Neural progenitor cell (in vitro differentiated cells): ENCODE measurements at regions not wholly inside any gene's neighbourhood (a gene's known extent, or its start where the extent isn't known, plus 50 kb on each side); places are given as distances from the start of the nearest gene placed in this dataset.

Source experiments
- DNase-seq: peaks from one replicate; pipeline ENCODE4 v3.0.0-alpha.2; 2016; ENCODE audit warnings: low spot score
- H2AFZ ChIP-seq: fragments of 200-600 bp; sonication (generic); replicated peaks from 2 replicates; pipeline ENCODE4 v1.6.1; 2016; ENCODE audit warnings: antibody characterized with exemption
- H3F3A ChIP-seq: fragments of 200-600 bp; sonication (generic); 2 replicates; pipeline ENCODE4 v1.6.1; 2016; ENCODE audit warnings: antibody characterized with exemption, low read depth
- H3K27ac ChIP-seq: fragments of 200-600 bp; sonication (generic); 2 replicates; pipeline ENCODE4 v1.5.1; 2016; ENCODE audit warnings: mild to moderate bottlenecking
- H3K27me3 ChIP-seq: fragments of 200-600 bp; sonication (generic); 2 replicates; pipeline ENCODE4 v1.6.1; 2016; ENCODE audit warnings: mild to moderate bottlenecking, moderate library complexity
- H3K36me3 ChIP-seq: fragments of 200-600 bp; sonication (generic); 2 replicates; pipeline ENCODE4 v1.5.1; 2016
- H3K4me1 ChIP-seq: fragments of 200-600 bp; sonication (generic); 2 replicates; pipeline ENCODE4 v1.6.1; 2016; ENCODE audit warnings: mixed run types
- H3K4me2 ChIP-seq: fragments of 200-600 bp; sonication (generic); 2 replicates; pipeline ENCODE4 v1.6.1; 2016
- H3K4me3 ChIP-seq: fragments of 200-600 bp; sonication (generic); 2 replicates; pipeline ENCODE4 v1.5.1; 2016
- H3K79me2 ChIP-seq: fragments of 200-600 bp; sonication (generic); 2 replicates; pipeline ENCODE4 v1.6.1; 2016; ENCODE audit warnings: low read depth
- H3K9ac ChIP-seq: fragments of 200-600 bp; sonication (generic); 2 replicates; pipeline ENCODE4 v1.6.1; 2016
- H3K9me3 ChIP-seq: fragments of 200-600 bp; sonication (generic); 2 replicates; pipeline ENCODE4 v1.5.1; 2016; ENCODE audit warnings: low read depth
- H4K20me1 ChIP-seq: fragments of 200-600 bp; sonication (generic); 2 replicates; pipeline ENCODE4 v1.6.1; 2016; ENCODE audit warnings: low read depth
- H3K27ac Mint-ChIP-seq: 3 replicates; pipeline ENCODE4 v1.8.0; 2021; ENCODE audit warnings: mixed read lengths
- H3K27me3 Mint-ChIP-seq: 2 replicates; pipeline ENCODE4 v1.8.0; 2022; ENCODE audit warnings: low read depth, mild to moderate bottlenecking, inconsistent platforms, moderate library complexity, mixed read lengths; ENCODE audit not compliant: insufficient read depth
- H3K36me3 Mint-ChIP-seq: 3 replicates; pipeline ENCODE4 v1.8.0; 2021; ENCODE audit warnings: mixed read lengths
- H3K4me1 Mint-ChIP-seq: 3 replicates; pipeline ENCODE4 v1.8.0; 2021; ENCODE audit warnings: mixed read lengths
- H3K4me3 Mint-ChIP-seq: 3 replicates; pipeline ENCODE4 v1.8.0; 2021; ENCODE audit warnings: mild to moderate bottlenecking, moderate library complexity, mixed read lengths
- H3K9me3 Mint-ChIP-seq: 3 replicates; pipeline ENCODE4 v1.8.0; 2020; ENCODE audit warnings: mixed read lengths
- CTCF ChIP-seq: fragments of 200-600 bp; sonication (generic); IDR thresholded peaks from 2 replicates; pipeline ENCODE4 v1.5.1; 2017; ENCODE audit warnings: antibody characterized with exemption, mild to moderate bottlenecking
- EZH2 ChIP-seq: fragments of 200-600 bp; sonication (generic); IDR thresholded peaks from 2 replicates; pipeline ENCODE4 v1.6.1; 2017; ENCODE audit warnings: antibody characterized with exemption, mild to moderate bottlenecking, moderate library complexity
- EZH2phosphoT487 ChIP-seq: fragments of 200-600 bp; sonication (generic); IDR thresholded peaks from 2 replicates; pipeline ENCODE4 v1.6.1; 2017; ENCODE audit warnings: antibody characterized with exemption

GRCh38 chr6:150651808-150652470 is 52.3 kb downstream of the PLEKHG1 start:
- no peaks in the 10 kb centered on the region for H3K9me3 Mint-ChIP-seq
- Histone ChIP-seq H3K4me3 (no peak overlapping the region), H3K4me1 (peaks cover 13% of the 10 kb centered on the region), H3K9me3 (no peaks in the 10 kb centered on the region), H3K79me2 (no peaks in the 10 kb centered on the region), H3F3A (no peaks in the 10 kb centered on the region), H2AFZ (no peak overlapping the region), H3K9ac (no peak overlapping the region), H3K27ac (no peak overlapping the region), H3K27me3 (no peaks in the 10 kb centered on the region), H3K36me3 (no peaks in the 10 kb centered on the region), H4K20me1 (no peaks in the 10 kb centered on the region), H3K4me2 (no peak overlapping the region)
- H3K27me3 Mint-ChIP-seq: no peaks in the 10 kb centered on the region
- peaks cover 8% of the 10 kb centered on the region for H3K4me1 Mint-ChIP-seq
- peaks cover 14% of the 10 kb centered on the region for H3K36me3 Mint-ChIP-seq
- no peak overlapping the region for H3K27ac Mint-ChIP-seq
- H3K4me3 Mint-ChIP-seq: no peak overlapping the region
- TF ChIP-seq EZH2phosphoT487: no peak
- no peak for TF ChIP-seq EZH2
- TF ChIP-seq CTCF: no peak
- no peak for DNase-seq

- no peak overlapping the region for H3K27ac ChIP-seq
- H3K4me3 Mint-ChIP-seq: no peak overlapping the region
These were observed 53.3 kb downstream of the PLEKHG1 start for GRCh38 chr6:150652848-150653613.

GRCh38 chr6:150654608-150655007 is 54.9 kb downstream of the PLEKHG1 start:
- Histone ChIP-seq H3K79me2 (no peaks in the 10 kb centered on the region), H3K27ac (no peak overlapping the region), H3K9me3 (no peaks in the 10 kb centered on the region), H3K9ac (no peak overlapping the region), H3K4me2 (no peak overlapping the region), H3K36me3 (no peaks in the 10 kb centered on the region), H3K4me3 (no peak overlapping the region), H3F3A (no peaks in the 10 kb centered on the region), H3K27me3 (no peaks in the 10 kb centered on the region), H2AFZ (no peak overlapping the region), H3K4me1 (peaks cover 13% of the 10 kb centered on the region), H4K20me1 (no peaks in the 10 kb centered on the region)
- Mint-ChIP-seq H3K4me1 (peaks cover 21% of the 10 kb centered on the region), H3K9me3 (no peaks in the 10 kb centered on the region), H3K27me3 (no peaks in the 10 kb centered on the region), H3K4me3 (no peak overlapping the region), H3K36me3 (peaks cover 15% of the 10 kb centered on the region), H3K27ac (peak overlapping the region; percentile 53)
- TF ChIP-seq CTCF (no peak), EZH2 (no peak), EZH2phosphoT487 (no peak)
- no peak for DNase-seq

More at GRCh38 chr6:150652848-150653613, 53.3 kb downstream of the PLEKHG1 start:
- no peaks in the 10 kb centered on the region for H3K79me2 ChIP-seq
- Mint-ChIP-seq H3K27ac (no peak overlapping the region), H3K36me3 (peaks cover 15% of the 10 kb centered on the region), H3K4me1 (peaks cover 11% of the 10 kb centered on the region), H3K9me3 (no peaks in the 10 kb centered on the region), H3K27me3 (no peaks in the 10 kb centered on the region)
- H4K20me1 ChIP-seq: no peaks in the 10 kb centered on the region
- H3K9ac ChIP-seq: no peak overlapping the region
- H3K4me2 ChIP-seq: no peak overlapping the region
- H3F3A ChIP-seq: no peaks in the 10 kb centered on the region
- H3K36me3 ChIP-seq: no peaks in the 10 kb centered on the region
- TF ChIP-seq CTCF (no peak), EZH2 (no peak), EZH2phosphoT487 (no peak)
- H3K4me3 ChIP-seq: no peak overlapping the region
- H2AFZ ChIP-seq: no peak overlapping the region
- DNase-seq: no peak
- no peaks in the 10 kb centered on the region for H3K9me3 ChIP-seq
- peaks cover 13% of the 10 kb centered on the region for H3K4me1 ChIP-seq
- H3K27me3 ChIP-seq: no peaks in the 10 kb centered on the region
